NCI-H446 (cell line): ENCODE measurements at regions not wholly inside any gene's neighbourhood (a gene's known extent, or its start where the extent isn't known, plus 50 kb on each side); places are given as distances from the start of the nearest gene placed in this dataset.
"Not testable (repeated sequence)": the region's sequence is repeated elsewhere in the genome, so short reads cannot be mapped to it uniquely, and the experiment has no call there.

Experiments
- DNase-seq, 2 experiments: peaks; one replicate each; lab custom pipeline; 2025; lab: John Stamatoyannopoulos, UW

DNA sequence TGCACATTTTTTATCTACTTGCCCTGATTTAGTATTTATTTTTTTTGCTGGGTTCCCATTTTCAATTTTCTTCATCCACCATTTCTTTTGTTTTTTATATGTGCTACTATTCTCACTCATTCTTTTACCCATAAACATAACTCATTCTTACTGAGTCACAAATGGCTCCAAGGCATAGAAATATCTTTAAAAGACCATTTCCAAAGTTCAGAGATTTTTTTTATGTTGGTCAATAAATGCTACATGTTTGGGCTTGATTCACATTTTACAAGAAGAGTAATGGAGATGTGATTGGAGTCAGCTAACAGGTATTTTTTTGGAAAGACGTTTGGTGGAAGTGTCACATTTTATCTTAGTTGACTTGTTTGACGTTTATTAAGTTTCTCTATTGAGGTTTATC, 1303.2 kb upstream of the LRRTM3 start:
- no peak for DNase-seq

GRCh38 chr10:65628493-65629139, 1297.2 kb upstream of the LRRTM3 start:
- no peak for DNase-seq

GRCh38 chr10:65660006-65660405, 1265.8 kb upstream of the LRRTM3 start:
- DNase-seq, result no peak

GRCh38 chr10:65670087-65670486, 1255.7 kb upstream of the LRRTM3 start:
- no peak for DNase-seq

DNA sequence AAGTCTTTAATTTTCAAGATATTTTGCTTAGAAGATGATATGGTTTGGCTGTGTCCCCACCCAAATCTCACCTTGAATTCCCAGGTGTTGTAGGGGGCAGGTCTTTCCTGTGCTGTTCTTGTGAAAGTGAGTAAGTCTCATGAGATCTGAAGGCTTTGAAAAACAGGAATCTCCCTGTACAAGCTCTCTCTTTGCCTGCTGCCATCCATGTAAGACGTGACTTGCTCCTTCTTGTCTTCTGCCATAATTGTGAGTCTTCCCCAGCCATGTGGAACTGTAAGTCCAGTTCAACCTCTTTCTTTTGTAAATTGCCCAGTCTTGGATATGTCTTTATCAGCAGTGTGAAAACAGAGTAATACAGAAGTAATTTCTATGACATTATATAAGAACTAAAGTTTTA, 1255.2 kb upstream of the LRRTM3 start:
- not testable (repeated sequence) for DNase-seq

DNA sequence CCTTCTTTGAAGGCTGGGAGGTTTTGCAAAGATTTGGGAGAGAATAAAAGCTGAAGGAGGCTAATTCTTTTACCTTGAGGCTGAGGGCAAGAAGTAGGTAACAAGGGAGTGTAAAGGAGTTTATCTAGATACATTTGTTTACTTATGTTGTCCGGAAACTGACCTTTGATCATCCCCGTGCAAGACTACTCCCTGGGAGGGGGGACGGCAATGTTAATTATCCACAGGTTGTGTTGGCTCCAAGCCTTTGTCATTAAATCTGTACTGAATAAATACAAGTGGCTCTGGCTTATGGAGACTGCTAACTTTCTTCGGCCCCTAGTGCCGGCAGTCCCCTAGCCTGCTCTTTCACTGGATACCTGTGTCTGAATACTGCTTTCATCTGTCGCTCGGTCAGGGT, 1250.6 kb upstream of the LRRTM3 start:
- no peak for DNase-seq

DNA sequence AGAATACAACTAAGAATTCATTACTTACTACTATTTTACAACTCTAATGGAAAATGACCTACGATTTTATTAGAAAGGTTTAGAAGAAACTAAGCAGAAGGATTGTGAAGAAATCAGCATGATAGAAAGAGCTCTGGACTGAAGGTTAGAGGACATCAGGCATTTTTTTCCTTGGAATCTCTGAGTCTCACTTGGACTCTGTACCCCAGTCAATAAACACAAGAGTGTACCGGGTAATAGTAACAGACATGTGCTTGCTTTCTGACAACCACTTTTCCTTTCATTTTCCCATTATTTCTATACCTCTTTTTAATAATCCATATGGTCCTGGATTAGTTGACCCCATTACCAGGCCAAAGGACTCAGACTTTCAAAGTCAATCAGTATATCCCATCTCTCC, 1240.9 kb upstream of the LRRTM3 start:
- DNase-seq, result no peak

DNA sequence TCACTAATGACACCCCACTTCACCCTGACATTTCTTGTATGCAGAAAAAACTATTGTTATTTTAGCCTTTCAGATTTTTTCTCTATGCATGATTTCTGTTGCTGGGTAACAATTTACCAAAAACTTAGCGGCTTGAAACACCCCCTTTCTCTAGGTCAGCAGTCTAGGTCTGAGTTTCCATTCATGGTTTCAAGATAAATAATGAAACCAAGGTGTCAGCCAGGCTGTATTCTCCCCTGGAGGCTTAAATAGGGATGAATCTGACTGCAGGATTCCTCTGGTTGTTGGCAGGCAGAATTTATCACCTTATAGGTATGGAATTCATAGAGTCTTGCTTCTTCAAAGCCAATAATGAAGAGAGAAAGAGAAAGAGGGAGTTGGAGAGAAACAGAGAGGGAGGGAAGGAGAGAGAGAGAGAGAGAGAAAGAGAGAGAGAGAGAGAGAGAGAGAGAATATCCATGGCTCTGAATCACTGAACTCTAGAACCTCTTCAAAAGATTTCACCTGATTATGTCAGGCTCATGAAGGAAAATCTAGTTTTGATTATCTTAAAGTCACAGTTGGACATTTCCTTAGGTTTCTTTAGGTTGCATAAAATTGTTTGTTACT, 1224.6 kb upstream of the LRRTM3 start:
- DNase-seq, result no peak

- DNase-seq, result no peak
These were observed 1217.8 kb upstream of the LRRTM3 start for GRCh38 chr10:65708057-65708456.

DNA sequence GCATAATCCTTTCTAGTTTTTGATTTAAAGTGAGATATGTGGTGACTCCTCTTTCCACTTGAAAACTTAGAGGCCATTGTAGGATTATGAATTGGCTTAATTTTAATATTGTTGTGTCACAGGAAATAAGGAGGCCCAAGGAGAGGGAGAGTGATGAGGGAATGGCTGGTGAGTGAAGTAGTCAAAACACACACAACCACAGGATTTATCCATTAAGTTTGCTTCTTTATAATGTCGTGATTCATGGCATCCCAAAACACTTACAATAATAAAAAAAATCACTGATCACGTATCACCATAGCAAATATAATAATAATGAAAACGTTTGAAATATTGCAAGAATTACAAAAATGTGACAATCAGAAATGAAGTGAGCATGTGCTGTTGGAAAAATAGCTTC, 1215.5 kb upstream of the LRRTM3 start:
- DNase-seq, result no peak

DNA sequence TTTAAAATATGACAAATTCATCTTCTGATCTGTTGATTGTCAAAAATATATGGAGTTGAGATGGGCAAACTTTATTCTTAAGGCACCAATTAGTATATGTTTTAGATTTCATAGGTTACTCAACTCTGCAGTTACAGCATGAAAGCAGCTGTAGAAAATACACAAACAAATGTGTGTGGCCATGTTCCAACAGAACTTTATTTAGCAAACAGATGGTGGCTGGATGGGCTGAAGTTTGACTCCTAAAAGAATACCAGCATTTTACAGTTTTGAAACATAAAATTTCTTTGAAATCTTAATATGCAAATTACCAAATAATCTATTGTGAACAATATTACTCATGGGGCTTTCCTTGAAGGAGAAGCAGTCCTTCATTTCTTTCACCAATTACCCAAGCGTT, 1206.0 kb upstream of the LRRTM3 start:
- no peak for DNase-seq

GRCh38 chr10:65720901-65721300, 1204.9 kb upstream of the LRRTM3 start:
- no peak for DNase-seq

DNA sequence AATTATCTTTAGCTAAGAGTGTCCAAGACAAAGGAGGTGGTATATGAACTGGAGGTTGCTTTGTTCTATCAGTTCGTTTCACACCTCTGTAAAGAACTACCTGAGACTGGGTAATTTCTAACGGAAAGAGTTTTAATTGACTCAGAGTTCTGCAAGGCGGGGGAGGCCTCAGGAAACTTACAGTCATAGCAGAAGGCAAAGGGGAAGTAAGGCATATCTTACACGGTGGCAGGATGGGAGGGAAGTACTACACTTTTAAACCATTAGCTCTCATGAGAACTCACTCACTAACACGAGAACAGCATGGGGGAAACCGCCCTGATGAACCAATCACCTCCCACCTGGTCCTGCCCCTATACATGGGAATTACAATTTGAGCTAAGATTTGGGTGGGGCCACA, 1202.3 kb upstream of the LRRTM3 start:
- no peak for DNase-seq

DNA sequence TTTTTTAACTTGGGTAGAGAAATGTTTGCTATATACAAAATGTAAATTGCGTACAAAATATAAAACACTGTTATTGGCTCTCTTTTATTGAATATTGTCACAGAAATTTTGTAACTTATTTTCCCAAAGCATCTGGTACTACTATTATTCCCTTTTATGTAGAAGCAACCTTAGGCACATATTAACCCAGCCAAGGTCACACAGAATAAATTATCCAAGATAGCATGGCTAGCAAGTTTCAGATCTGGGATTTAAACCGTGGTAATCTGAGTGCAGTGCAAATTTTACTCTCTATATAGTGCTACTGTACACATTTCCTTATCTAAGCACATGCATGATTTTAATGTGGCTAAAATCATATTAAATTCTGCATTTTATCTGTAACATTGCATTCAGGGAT, 1190.5 kb upstream of the LRRTM3 start:
- no peak for DNase-seq

DNA sequence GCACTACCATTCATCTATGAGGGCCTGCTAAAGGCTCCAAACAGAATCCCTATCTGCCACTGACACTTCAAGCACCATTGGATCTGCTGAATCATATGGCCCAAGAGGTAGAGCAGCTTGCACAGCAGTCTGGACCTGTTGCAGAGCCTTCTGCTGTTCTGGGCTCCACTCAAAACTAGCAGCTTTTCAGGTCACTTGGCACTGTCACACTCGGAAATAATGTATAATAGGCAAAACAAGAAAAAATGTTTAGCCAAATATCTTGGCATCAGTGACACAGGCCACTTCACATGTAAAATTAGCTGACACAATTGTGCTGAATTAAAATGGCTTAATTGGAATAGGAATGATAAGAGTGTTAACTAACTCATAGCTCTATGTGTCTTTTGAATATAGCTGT, 1182.9 kb upstream of the LRRTM3 start:
- DNase-seq, result peak; percentile 27 to 62

- no peak for DNase-seq
These were observed 1174.6 kb upstream of the LRRTM3 start for GRCh38 chr10:65751218-65751617.

DNA sequence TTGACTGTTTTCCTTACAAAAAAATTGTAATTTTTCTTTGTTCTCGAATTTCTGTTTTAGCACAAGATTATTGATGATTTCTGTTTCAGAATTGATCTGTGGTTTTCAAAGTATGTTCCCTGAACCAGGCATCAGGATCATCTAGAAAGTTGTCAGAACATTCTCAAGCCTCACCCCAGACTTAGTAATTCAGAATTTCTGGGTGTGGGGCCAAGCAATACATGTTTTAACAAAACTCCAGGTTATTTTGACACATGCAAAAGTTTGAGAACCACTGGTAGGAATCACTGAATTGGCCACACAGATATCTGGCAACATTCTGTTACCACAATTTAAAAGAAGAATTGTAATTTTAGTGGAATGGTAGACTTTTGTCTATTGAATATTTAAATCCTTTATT, 1173.9 kb upstream of the LRRTM3 start:
- no peak for DNase-seq

GRCh38 chr10:65753532-65753931, 1172.3 kb upstream of the LRRTM3 start:
- no peak for DNase-seq

DNA sequence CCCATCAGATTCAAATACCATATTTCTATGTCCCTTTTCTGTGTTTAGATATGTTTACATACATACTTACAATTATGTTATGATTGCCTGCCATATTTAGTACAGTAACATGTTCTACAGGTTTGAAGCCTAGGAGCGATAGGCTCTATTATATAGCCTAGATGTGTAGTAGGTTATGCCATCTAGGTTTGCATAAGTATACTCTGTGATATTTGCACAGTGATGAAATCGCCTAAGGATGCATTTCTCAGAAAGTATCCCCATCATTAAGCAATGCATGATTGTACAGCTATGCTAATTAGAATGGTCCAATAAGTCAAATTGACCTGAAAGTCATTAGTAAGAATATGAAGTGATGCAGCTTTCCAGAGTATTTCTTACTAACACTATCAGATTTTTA, 1171.7 kb upstream of the LRRTM3 start:
- no peak for DNase-seq

DNA sequence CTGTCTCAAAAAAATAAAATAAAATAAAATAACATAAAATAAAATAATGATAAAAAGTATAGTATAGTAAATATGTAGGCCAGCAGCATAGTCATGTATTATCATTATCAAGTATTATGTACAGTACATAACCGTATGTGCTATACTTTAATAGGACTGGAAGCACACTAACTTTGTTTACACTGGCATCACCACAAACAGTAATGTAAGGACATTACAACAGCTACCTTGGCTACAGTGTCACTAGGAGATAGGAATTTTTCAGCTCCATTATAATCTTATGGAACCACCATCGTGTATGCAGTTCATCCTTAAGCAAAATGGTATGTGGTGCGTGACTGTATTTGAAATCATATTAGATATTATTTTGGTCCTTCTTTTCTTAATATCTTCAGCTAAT, 1163.5 kb upstream of the LRRTM3 start:
- DNase-seq, result no peak

- no peak for DNase-seq
These were observed 1160.8 kb upstream of the LRRTM3 start for GRCh38 chr10:65765006-65765541.

DNA sequence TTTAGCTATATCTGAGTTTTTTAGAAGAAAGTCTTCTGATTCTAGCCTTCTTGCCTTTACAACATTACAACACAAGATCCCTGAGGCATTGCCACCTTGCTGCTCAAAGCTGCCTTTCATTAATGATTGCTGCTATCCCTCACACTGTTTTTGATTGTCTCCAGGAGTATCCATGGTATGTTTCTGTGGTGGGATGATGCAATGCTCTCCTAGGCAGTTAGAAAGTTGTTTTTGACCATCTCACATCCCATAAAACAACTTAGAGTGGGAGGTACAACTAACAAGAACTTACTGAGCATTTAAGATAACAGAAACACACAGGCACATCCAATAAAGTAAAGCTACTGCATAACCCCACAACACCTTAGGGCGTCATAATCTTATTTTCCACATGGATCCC, 1156.0 kb upstream of the LRRTM3 start:
- DNase-seq, result no peak

DNA sequence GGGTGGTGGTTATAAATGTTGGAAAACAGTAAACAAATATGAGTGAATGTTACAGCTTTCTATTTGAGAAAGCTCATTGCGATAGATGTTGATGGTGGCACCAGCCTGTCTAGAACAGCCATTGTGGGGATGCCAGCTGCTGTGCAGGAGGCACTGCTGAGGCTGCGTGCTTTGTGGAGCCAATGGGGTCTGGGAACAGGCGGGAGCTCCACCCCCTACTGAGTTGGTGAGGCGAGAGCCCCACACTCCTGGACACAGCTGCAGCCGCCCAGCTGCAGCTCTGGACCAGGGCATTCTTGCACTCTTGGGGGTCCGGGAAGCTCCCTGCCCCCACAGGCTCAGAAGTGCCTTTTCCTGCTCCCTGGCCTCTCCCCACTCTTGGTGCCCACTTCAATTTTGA, 1147.1 kb upstream of the LRRTM3 start:
- no peak for DNase-seq

GRCh38 chr10:65779985-65780384, 1145.9 kb upstream of the LRRTM3 start:
- DNase-seq, result no peak
